H1 (cell line): ENCODE measurements at regions not wholly inside any gene's neighbourhood (a gene's known extent, or its start where the extent isn't known, plus 50 kb on each side); places are given as distances from the start of the nearest gene placed in this dataset.

Experiments used
- GABPA ChIP-seq: IDR thresholded peaks from 2 replicates; pipeline ENCODE4 v1.6.1; 2011; ENCODE audit warnings: mild to moderate bottlenecking, low read length, moderate library complexity, borderline replicate concordance; ENCODE audit not compliant: insufficient read depth
- TF ChIP-seq, protein P1 (sequence below): fragments of 300-600 bp; sonication (generic); IDR thresholded peaks from 2 replicates; pipeline ENCODE4 v1.7.1; 2012; ENCODE audit warnings: low read length, moderate library complexity, mild to moderate bottlenecking, inconsistent platforms; ENCODE audit not compliant: insufficient replicate concordance
- TF ChIP-seq, protein P2 (sequence below): IDR thresholded peaks from 2 replicates; pipeline ENCODE4 v1.6.1; 2012; ENCODE audit warnings: inconsistent platforms

DNA sequence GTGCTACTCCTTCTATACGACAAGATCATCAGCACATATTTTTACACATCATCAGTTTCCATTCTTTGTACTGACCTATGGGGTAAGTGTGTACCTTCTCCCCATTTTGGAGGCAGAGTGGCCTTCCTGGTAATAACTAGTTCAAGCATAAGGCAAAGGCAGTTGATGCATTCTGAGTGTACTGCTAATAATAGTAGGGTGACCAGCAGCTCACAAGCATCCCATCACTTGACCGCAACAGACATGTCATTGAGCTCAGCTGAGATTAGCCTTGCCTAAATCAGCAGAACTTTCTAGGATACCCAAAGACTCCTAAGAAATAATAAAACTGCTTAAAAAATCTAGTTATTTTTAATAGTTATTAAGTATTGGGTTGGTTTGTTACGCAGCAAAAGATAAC lies 329.8 kb upstream of the FRG2C start (continued):
- TF ChIP-seq, protein P1, sequence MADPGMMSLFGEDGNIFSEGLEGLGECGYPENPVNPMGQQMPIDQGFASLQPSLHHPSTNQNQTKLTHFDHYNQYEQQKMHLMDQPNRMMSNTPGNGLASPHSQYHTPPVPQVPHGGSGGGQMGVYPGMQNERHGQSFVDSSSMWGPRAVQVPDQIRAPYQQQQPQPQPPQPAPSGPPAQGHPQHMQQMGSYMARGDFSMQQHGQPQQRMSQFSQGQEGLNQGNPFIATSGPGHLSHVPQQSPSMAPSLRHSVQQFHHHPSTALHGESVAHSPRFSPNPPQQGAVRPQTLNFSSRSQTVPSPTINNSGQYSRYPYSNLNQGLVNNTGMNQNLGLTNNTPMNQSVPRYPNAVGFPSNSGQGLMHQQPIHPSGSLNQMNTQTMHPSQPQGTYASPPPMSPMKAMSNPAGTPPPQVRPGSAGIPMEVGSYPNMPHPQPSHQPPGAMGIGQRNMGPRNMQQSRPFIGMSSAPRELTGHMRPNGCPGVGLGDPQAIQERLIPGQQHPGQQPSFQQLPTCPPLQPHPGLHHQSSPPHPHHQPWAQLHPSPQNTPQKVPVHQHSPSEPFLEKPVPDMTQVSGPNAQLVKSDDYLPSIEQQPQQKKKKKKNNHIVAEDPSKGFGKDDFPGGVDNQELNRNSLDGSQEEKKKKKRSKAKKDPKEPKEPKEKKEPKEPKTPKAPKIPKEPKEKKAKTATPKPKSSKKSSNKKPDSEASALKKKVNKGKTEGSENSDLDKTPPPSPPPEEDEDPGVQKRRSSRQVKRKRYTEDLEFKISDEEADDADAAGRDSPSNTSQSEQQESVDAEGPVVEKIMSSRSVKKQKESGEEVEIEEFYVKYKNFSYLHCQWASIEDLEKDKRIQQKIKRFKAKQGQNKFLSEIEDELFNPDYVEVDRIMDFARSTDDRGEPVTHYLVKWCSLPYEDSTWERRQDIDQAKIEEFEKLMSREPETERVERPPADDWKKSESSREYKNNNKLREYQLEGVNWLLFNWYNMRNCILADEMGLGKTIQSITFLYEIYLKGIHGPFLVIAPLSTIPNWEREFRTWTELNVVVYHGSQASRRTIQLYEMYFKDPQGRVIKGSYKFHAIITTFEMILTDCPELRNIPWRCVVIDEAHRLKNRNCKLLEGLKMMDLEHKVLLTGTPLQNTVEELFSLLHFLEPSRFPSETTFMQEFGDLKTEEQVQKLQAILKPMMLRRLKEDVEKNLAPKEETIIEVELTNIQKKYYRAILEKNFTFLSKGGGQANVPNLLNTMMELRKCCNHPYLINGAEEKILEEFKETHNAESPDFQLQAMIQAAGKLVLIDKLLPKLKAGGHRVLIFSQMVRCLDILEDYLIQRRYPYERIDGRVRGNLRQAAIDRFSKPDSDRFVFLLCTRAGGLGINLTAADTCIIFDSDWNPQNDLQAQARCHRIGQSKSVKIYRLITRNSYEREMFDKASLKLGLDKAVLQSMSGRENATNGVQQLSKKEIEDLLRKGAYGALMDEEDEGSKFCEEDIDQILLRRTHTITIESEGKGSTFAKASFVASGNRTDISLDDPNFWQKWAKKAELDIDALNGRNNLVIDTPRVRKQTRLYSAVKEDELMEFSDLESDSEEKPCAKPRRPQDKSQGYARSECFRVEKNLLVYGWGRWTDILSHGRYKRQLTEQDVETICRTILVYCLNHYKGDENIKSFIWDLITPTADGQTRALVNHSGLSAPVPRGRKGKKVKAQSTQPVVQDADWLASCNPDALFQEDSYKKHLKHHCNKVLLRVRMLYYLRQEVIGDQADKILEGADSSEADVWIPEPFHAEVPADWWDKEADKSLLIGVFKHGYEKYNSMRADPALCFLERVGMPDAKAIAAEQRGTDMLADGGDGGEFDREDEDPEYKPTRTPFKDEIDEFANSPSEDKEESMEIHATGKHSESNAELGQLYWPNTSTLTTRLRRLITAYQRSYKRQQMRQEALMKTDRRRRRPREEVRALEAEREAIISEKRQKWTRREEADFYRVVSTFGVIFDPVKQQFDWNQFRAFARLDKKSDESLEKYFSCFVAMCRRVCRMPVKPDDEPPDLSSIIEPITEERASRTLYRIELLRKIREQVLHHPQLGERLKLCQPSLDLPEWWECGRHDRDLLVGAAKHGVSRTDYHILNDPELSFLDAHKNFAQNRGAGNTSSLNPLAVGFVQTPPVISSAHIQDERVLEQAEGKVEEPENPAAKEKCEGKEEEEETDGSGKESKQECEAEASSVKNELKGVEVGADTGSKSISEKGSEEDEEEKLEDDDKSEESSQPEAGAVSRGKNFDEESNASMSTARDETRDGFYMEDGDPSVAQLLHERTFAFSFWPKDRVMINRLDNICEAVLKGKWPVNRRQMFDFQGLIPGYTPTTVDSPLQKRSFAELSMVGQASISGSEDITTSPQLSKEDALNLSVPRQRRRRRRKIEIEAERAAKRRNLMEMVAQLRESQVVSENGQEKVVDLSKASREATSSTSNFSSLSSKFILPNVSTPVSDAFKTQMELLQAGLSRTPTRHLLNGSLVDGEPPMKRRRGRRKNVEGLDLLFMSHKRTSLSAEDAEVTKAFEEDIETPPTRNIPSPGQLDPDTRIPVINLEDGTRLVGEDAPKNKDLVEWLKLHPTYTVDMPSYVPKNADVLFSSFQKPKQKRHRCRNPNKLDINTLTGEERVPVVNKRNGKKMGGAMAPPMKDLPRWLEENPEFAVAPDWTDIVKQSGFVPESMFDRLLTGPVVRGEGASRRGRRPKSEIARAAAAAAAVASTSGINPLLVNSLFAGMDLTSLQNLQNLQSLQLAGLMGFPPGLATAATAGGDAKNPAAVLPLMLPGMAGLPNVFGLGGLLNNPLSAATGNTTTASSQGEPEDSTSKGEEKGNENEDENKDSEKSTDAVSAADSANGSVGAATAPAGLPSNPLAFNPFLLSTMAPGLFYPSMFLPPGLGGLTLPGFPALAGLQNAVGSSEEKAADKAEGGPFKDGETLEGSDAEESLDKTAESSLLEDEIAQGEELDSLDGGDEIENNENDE = no peak
- TF ChIP-seq, protein P2, sequence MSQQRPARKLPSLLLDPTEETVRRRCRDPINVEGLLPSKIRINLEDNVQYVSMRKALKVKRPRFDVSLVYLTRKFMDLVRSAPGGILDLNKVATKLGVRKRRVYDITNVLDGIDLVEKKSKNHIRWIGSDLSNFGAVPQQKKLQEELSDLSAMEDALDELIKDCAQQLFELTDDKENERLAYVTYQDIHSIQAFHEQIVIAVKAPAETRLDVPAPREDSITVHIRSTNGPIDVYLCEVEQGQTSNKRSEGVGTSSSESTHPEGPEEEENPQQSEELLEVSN = no peak
- TF ChIP-seq GABPA = no peak
